ENCODE measurements at regions not wholly inside any gene's neighbourhood (a gene's known extent, or its start where the extent isn't known, plus 50 kb on each side); places are given as distances from the start of the nearest gene placed in this dataset.
A peak's percentile ranks its signal among the peaks of the same experiment; 100 is the strongest.
"Not testable (repeated sequence)": the region's sequence is repeated elsewhere in the genome, so short reads cannot be mapped to it uniquely, and the experiment has no call there.

- no peak for DNase-seq
Measured at GRCh38 chr1:67945733-67946374, 104.6 kb downstream of the DIRAS3 start.

DNA sequence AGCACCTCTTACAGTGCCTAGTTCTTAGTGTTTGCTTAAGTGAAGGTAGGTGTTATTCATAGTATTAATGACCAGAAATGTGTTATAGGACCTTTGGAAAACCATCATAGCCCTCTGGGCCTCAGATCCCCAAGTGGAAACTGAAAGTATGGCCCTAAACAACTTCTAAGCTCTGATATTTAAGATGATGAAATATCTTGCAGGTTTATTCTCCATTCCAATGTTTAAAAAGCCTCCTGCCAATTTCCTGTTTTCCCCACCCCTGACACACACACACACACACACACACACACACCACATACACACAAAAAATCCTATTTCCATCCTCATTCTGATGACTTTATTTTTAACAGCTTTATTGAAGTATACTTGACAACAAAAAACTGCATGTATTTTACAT is 108.2 kb downstream of the DIRAS3 start:
- no peak for DNase-seq

GRCh38 chr1:67941746-67942145 is 108.5 kb upstream of the GNG12 start:
- DNase-seq: no peak

- DNase-seq: no peak
Measured at GRCh38 chr1:67941155-67941554, 107.9 kb upstream of the GNG12 start.

GRCh38 chr1:67939942-67940341 is 106.7 kb upstream of the GNG12 start:
- no peak for DNase-seq

GRCh38 chr1:67939186-67939743 is 106.0 kb upstream of the GNG12 start:
- no peak for DNase-seq

GRCh38 chr1:67937651-67938050 is 104.4 kb upstream of the GNG12 start:
- DNase-seq: no peak

DNA sequence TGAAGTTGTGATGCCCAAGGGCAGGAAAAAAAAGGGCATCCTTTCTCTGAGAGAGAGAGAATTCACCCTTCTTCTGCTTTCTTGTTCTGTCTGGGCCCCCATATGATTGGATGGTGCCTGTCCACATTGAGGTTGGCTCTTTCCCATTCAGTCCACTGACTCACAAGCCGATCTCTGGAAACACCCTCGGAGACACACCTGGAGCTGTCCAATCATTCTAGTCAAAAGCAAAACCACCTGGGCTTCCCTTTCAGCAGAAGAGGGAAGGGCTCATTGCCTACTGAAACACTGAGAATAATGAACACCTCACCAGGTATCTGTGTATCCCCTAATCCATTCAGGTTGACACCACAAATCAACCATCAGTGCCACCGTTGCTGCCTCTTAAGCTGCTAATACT is 103.7 kb upstream of the GNG12 start:
- no peak for DNase-seq

GRCh38 chr1:67935560-67935959 is 102.3 kb upstream of the GNG12 start:
- no peak for DNase-seq

DNA sequence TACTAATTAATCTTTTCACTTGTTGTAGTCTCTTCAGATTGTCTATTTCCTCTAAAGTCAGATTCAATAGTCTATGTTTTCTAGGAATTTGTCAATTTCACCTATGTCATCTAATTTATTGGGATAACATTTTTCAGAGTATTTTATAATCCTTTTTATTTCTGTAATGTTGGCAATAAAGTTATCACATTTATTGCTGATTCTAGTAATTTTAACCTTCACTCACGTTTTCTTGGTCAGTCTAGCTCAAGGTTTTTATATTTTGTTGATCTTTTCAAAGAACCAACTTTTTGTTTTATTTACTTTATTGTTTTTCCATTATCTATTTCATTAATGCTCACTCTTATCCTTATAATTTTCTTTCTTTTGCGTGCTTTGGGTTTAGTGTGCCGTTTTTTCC is 97.9 kb upstream of the GNG12 start:
- DNase-seq: no peak

DNA sequence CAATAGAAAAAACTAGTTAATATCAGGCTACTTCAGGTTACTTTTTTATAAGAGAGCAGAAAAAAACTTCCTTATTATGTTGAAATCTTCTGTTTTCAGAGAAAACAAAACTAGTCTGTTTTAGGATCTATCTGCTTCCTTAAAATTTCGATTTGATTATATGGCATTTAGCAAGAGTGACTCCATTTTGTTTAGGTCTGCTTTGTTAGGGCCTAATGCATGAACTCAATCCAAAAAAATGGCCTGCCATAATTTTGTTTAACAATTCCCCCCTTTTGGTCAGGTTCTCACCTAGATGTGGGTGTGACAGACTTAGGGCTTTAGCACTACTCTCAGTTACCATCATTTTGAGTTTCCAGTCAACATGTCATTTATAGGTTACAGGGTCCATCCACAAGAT is 89.8 kb upstream of the GNG12 start:
- DNase-seq: peak; percentile 10

DNA sequence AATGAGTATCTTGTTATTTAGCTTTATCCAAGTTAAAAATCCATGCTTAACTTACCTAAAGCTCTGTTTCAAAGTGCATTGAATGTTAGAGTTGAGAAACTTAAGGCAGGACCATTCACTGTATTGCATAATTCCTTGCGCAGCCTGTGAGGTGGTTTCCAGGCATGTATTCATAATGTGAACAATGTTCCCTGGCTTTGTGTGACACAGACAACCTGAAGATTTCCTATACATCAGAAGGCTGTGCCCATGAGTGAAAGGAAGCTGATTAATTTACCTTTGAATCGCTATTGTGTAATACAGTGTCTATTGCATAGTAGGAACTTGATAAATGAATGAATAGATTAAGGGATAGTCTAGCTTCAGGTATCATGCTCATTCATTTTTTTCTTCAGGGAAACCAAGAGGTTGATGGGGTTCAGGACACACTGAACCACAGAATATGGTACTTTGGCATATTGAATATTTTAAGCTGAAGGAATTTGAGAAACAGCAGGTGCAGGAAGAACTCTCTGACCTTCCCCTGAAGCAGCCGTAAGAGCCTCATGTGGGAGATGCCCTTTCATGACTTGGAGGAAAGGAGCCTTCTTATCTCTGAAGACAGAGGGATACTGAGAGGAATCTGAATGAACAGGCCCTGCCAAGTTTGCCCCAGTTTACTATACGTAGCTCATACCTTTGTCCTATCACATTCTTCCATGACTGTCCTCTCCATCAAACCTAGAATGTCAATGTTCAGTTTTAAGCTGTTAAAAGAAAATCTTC is 88.6 kb upstream of the GNG12 start:
- no peak for DNase-seq

DNA sequence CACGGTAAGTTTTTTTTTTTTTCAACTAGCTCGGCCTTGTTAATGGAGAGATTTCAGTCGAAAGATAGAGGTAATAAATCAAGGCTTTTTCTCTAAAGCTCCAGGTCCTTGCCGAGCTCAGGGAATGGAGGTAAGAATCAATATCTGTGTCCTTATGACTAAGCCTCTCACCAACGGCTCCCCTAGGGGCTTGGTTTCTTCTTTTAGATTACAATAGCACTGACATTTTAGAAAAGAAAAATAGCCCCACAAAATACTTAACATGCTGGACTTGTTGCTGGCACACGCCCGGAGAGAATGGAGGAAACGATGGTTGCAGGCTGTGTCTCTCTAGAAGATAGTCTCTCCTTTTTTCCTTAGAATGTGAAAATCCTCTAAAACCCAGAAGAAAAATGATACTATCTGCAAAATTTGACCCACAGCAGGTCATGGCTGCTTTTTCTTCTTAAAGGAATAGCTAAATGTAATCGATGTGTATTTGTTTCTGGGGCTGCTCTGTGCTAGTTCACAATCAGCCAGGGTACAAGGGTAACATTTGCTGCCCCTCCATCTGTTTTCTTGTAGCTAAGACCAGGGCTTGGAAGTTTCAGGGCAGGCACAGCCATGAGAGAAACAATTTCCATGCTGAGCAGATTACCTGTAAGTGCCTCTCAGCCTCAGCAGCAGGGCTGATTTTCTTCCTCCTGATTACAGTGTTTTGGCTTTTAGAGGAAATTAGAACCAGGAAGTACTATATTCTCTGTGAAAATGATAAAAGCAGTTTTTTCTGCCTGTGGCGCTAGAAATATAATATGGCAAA is 86.2 kb upstream of the GNG12 start:
- no peak for DNase-seq

DNA sequence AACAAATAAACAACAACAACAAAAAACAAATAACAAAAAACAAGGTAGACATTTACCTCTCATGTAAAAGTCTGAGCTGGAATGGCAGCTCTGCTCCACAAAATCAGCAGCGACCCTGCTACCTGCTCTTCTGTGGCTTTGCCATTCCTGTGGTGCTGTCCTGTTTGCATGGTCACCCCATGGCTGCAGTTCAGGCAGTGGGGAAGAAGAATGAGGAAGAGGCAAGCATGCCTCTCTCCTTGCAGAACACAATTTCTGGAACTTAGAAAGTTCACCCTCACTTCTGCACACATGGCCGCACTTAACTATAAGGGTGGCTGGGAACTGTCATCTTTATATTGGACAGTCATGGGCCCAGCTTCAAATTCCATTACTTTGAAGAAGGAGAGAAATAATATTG is 84.8 kb upstream of the GNG12 start:
- DNase-seq: no peak

GRCh38 chr1:67917006-67917405 is 83.7 kb upstream of the GNG12 start:
- no peak for DNase-seq

DNA sequence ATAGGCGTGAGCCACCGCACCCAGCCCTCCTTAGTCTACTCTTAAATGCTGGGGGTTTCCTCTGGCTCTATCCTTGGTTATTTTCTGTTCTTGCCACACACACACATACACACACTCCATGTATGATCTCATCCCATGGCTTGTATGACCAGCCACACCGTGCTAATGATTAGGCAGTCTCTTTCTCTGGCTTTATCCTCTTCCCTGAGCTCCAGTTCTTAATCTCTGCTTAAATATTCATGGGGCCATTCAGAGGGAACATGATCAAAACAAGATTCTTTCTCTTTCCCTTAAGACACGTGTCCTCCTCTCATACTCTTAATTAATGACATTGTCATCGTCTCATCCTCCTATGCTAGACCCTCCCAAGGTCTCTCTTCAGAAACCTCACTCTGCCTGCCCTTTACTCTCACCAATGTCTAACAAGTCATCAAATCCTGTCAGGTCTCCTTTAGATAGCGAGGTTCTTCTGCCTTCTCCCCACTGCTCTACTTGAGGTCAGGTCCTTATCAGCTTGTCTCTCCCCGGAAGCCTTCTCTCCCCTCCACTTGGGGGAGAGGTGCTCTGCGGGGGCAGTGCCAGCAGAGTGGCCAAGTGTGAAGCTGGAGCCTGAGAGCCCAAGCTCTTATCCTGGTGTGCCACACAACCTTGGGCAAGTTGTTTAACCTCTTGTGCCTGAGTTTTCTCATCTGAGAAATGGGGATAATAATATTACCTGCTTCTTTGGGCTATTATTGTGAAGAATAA is 83.0 kb upstream of the GNG12 start:
- no peak for DNase-seq

- no peak for DNase-seq
Measured at GRCh38 chr1:67909776-67910175, 76.5 kb upstream of the GNG12 start.

DNA sequence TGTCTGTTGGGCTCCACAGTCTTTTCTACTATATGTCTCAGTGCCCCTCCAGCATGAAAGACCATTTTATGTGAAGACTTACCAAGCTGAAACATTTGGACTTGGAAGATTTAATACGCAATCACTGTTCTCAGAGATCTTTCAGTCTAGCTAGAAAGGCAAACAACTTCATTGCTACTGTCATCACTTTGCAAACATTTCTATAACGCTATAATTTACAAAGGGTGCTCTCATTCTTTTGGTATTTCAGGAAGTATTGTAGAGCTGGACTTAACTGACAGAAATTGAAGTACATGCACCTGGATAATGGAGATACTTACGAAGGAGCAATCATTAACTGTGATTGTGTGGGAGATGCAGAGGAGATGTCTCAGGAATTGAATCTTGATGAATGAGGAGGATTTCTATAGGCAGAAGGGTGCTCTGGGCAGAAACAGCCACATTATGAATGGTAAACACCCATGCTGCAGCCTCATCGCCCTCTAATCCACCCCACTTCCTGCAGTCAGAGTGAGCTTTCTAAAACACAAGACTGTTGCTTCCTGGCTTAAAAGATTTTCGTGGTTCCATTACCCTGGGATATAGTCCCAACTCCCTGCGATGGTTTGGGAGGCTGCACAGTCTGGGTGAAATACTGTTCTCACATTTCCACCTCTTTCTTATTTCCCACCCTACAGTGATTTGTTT is 75.1 kb upstream of the GNG12 start:
- DNase-seq: no peak

DNA sequence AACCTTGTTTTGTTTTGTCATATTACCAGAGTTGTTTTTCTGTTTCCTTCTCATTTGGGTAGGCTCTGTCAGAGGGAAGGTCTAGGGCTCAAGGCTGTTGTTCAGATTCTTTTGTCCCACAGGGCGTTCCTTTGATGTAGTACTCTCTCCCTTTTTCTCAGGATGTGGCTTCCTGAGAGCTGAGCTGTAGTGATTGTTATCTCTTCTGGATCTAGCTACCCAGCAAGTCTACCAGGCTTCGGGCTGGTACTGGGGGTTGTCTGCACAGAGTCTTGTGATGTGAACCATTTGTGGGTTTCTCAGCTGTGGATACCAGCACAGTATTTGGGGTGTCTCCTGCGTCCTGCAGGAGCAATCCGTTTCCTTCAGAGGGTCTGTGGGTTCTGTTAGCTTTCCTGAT is 74.2 kb upstream of the GNG12 start:
- DNase-seq: not testable (repeated sequence)

GRCh38 chr1:67906015-67906414 is 72.7 kb upstream of the GNG12 start:
- DNase-seq: not testable (repeated sequence)

GRCh38 chr1:67902546-67903223 is 69.4 kb upstream of the GNG12 start:
- not testable (repeated sequence) for DNase-seq
